ENCODE measurements at regions not wholly inside any gene's neighbourhood (a gene's known extent, or its start where the extent isn't known, plus 50 kb on each side); places are given as distances from the start of the nearest gene placed in this dataset.

GRCh38 chr7:13777242-13777641, 212.2 kb downstream of the ETV1 start:
- DNase-seq (no peak), ATAC-seq (no peak)
- H3K9me3 ChIP-seq = no peaks in the 10 kb centered on the region
- TF ChIP-seq CTCF (IDR thresholded peaks at IDR 0.05) = no peak
- no peaks in the 10 kb centered on the region for H3K4me1 ChIP-seq
- intact Hi-C loops (cut with DNase I) = no loop called here
- no peak overlapping the region for H3K27ac ChIP-seq
- no peaks in the 10 kb centered on the region for H3K27me3 ChIP-seq (ENCODE audit: low read depth)
- H3K36me3 ChIP-seq = no peaks in the 10 kb centered on the region
- no peak overlapping the region for H3K4me3 ChIP-seq

- H3K27ac ChIP-seq = no peak overlapping the region
- DNase-seq (peak; percentile 63), ATAC-seq (peak; percentile 83 to 97)
- no peaks in the 10 kb centered on the region for H3K4me1 ChIP-seq
- no peak overlapping the region for H3K4me3 ChIP-seq
- no peak for TF ChIP-seq CTCF (IDR thresholded peaks at IDR 0.05)
- no peaks in the 10 kb centered on the region for H3K27me3 ChIP-seq (ENCODE audit: low read depth)
- no peaks in the 10 kb centered on the region for H3K9me3 ChIP-seq
- intact Hi-C loops (cut with DNase I) = no loop called here
- H3K36me3 ChIP-seq = no peaks in the 10 kb centered on the region
Measured at GRCh38 chr7:13778967-13779366, 210.5 kb downstream of the ETV1 start.

- Histone ChIP-seq H3K4me1 (no peaks in the 10 kb centered on the region), H3K4me3 (no peak overlapping the region), H3K9me3 (no peaks in the 10 kb centered on the region), H3K36me3 (no peaks in the 10 kb centered on the region), H3K27me3 (ENCODE audit: low read depth) (no peaks in the 10 kb centered on the region), H3K27ac (no peak overlapping the region)
- no peak for TF ChIP-seq CTCF (IDR thresholded peaks at IDR 0.05)
- intact Hi-C loops (cut with DNase I) = no loop called here
- DNase-seq (no peak), ATAC-seq (no peak)
Measured at GRCh38 chr7:13790611-13791010, 198.9 kb downstream of the ETV1 start.

- H3K9me3 ChIP-seq = no peaks in the 10 kb centered on the region
- no peak overlapping the region for H3K4me3 ChIP-seq
- no peak for ATAC-seq
- H3K27me3 ChIP-seq (ENCODE audit: low read depth) = no peaks in the 10 kb centered on the region
- no peak for DNase-seq
- no peak overlapping the region for H3K27ac ChIP-seq
- intact Hi-C loops (cut with DNase I) = no loop called here
- H3K4me1 ChIP-seq = no peaks in the 10 kb centered on the region
- TF ChIP-seq CTCF (IDR thresholded peaks at IDR 0.05) = no peak
- no peaks in the 10 kb centered on the region for H3K36me3 ChIP-seq
Measured at GRCh38 chr7:13792208-13792607, 197.3 kb downstream of the ETV1 start.

GRCh38 chr7:13793926-13794325, 195.5 kb downstream of the ETV1 start:
- ATAC-seq = no peak
- intact Hi-C loops (cut with DNase I) = no loop called here
- H3K27me3 ChIP-seq (ENCODE audit: low read depth) = no peaks in the 10 kb centered on the region
- no peaks in the 10 kb centered on the region for H3K9me3 ChIP-seq
- no peak for TF ChIP-seq CTCF (IDR thresholded peaks at IDR 0.05)
- DNase-seq = no peak
- H3K36me3 ChIP-seq = no peaks in the 10 kb centered on the region
- H3K27ac ChIP-seq = no peak overlapping the region
- no peak overlapping the region for H3K4me3 ChIP-seq
- no peaks in the 10 kb centered on the region for H3K4me1 ChIP-seq

- Histone ChIP-seq H3K4me3 (no peak overlapping the region), H3K27ac (no peak overlapping the region), H3K36me3 (no peaks in the 10 kb centered on the region), H3K4me1 (no peaks in the 10 kb centered on the region), H3K9me3 (no peaks in the 10 kb centered on the region), H3K27me3 (ENCODE audit: low read depth) (no peaks in the 10 kb centered on the region)
- ATAC-seq (no peak), DNase-seq (no peak)
- no peak for TF ChIP-seq CTCF (IDR thresholded peaks at IDR 0.05)
- intact Hi-C loops (cut with DNase I) = no loop called here
Measured at GRCh38 chr7:13794581-13794980, 194.9 kb downstream of the ETV1 start.

All from lower lobe of right lung (tissue), 2 donors.